Epidermal melanocyte (primary cell): ENCODE measurements at regions not wholly inside any gene's neighbourhood (a gene's known extent, or its start where the extent isn't known, plus 50 kb on each side); places are given as distances from the start of the nearest gene placed in this dataset.

Experiments
- DNase-seq: peaks from one replicate; pipeline ENCODE4 v3.0.0; 2011; ENCODE audit warnings: low spot score; ENCODE audit not compliant: insufficient read length

GRCh38 chr20:9920866-9921265 is 82.0 kb upstream of the PAK5 start:
- DNase-seq, result no peak

GRCh38 chr20:9919271-9920014 is 80.6 kb upstream of the PAK5 start:
- DNase-seq, result no peak

GRCh38 chr20:9918348-9918747 is 79.5 kb upstream of the PAK5 start:
- DNase-seq, result no peak

GRCh38 chr20:9916761-9917160 is 77.9 kb upstream of the PAK5 start:
- no peak for DNase-seq

GRCh38 chr20:9912858-9913434 is 74.1 kb upstream of the PAK5 start:
- peak; percentile 52 for DNase-seq

- DNase-seq, result no peak
Observed at GRCh38 chr20:9912290-9912689, 73.4 kb upstream of the PAK5 start.

- DNase-seq, result no peak
Observed at GRCh38 chr20:9911519-9911918, 72.6 kb upstream of the PAK5 start.

- no peak for DNase-seq
Observed at GRCh38 chr20:9909167-9909566, 70.3 kb upstream of the PAK5 start.

- no peak for DNase-seq
Observed at GRCh38 chr20:9903048-9903655, 64.3 kb upstream of the PAK5 start.

- no peak for DNase-seq
Observed at GRCh38 chr20:9889270-9889981, 50.5 kb upstream of the PAK5 start.
